ENCODE measurements at regions not wholly inside any gene's neighbourhood (a gene's known extent, or its start where the extent isn't known, plus 50 kb on each side); places are given as distances from the start of the nearest gene placed in this dataset.

- TF ChIP-seq, protein P1, sequence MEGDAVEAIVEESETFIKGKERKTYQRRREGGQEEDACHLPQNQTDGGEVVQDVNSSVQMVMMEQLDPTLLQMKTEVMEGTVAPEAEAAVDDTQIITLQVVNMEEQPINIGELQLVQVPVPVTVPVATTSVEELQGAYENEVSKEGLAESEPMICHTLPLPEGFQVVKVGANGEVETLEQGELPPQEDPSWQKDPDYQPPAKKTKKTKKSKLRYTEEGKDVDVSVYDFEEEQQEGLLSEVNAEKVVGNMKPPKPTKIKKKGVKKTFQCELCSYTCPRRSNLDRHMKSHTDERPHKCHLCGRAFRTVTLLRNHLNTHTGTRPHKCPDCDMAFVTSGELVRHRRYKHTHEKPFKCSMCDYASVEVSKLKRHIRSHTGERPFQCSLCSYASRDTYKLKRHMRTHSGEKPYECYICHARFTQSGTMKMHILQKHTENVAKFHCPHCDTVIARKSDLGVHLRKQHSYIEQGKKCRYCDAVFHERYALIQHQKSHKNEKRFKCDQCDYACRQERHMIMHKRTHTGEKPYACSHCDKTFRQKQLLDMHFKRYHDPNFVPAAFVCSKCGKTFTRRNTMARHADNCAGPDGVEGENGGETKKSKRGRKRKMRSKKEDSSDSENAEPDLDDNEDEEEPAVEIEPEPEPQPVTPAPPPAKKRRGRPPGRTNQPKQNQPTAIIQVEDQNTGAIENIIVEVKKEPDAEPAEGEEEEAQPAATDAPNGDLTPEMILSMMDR (IDR thresholded peaks at IDR 0.05; ENCODE audit: low read depth, low read length), result no peak
- DNase-seq (ENCODE audit: extremely low read depth, low read depth), result no peak
Measured at GRCh38 chr9:103430469-103430868, 435.3 kb downstream of the CYLC2 start.

GRCh38 chr9:103431809-103432208 lies 436.7 kb downstream of the CYLC2 start:
- no peak for DNase-seq (ENCODE audit: extremely low read depth, low read depth)
- TF ChIP-seq, protein P1 (IDR thresholded peaks at IDR 0.05; ENCODE audit: low read depth, low read length), result no peak

- no peak for DNase-seq (ENCODE audit: extremely low read depth, low read depth)
- TF ChIP-seq, protein P1 (IDR thresholded peaks at IDR 0.05; ENCODE audit: low read depth, low read length), result no peak
Measured at GRCh38 chr9:103444176-103444575, 449.0 kb downstream of the CYLC2 start.

GRCh38 chr9:103458826-103459225 lies 463.7 kb downstream of the CYLC2 start:
- DNase-seq (ENCODE audit: extremely low read depth, low read depth), result no peak
- TF ChIP-seq, protein P1 (IDR thresholded peaks at IDR 0.05; ENCODE audit: low read depth, low read length), result no peak

- no peak for DNase-seq (ENCODE audit: extremely low read depth, low read depth)
Measured at GRCh38 chr9:103471241-103471640, 476.1 kb downstream of the CYLC2 start.

GRCh38 chr9:103474156-103474555 lies 479.0 kb downstream of the CYLC2 start:
- no peak for DNase-seq (ENCODE audit: extremely low read depth, low read depth)
- TF ChIP-seq, protein P1 (IDR thresholded peaks at IDR 0.05; ENCODE audit: low read depth, low read length), result no peak

More at GRCh38 chr9:103471241-103471640, 476.1 kb downstream of the CYLC2 start:
- TF ChIP-seq, protein P1 (IDR thresholded peaks at IDR 0.05; ENCODE audit: low read depth, low read length), result no peak

- TF ChIP-seq, protein P1 (IDR thresholded peaks at IDR 0.05; ENCODE audit: low read depth, low read length), result no peak
- DNase-seq (ENCODE audit: extremely low read depth, low read depth), result no peak
Measured at GRCh38 chr9:103483471-103484096, 488.5 kb downstream of the CYLC2 start.
